Neural progenitor cell (in vitro differentiated cells): ENCODE measurements at regions not wholly inside any gene's neighbourhood (a gene's known extent, or its start where the extent isn't known, plus 50 kb on each side); places are given as distances from the start of the nearest gene placed in this dataset.

Source experiments
- DNase-seq: peaks from one replicate; pipeline ENCODE4 v3.0.0-alpha.2; 2016; ENCODE audit warnings: low spot score
- H2AFZ ChIP-seq: fragments of 200-600 bp; sonication (generic); replicated peaks from 2 replicates; pipeline ENCODE4 v1.6.1; 2016; ENCODE audit warnings: antibody characterized with exemption
- H3F3A ChIP-seq: fragments of 200-600 bp; sonication (generic); 2 replicates; pipeline ENCODE4 v1.6.1; 2016; ENCODE audit warnings: antibody characterized with exemption, low read depth
- H3K27ac ChIP-seq: fragments of 200-600 bp; sonication (generic); 2 replicates; pipeline ENCODE4 v1.5.1; 2016; ENCODE audit warnings: mild to moderate bottlenecking
- H3K27me3 ChIP-seq: fragments of 200-600 bp; sonication (generic); 2 replicates; pipeline ENCODE4 v1.6.1; 2016; ENCODE audit warnings: mild to moderate bottlenecking, moderate library complexity
- H3K36me3 ChIP-seq: fragments of 200-600 bp; sonication (generic); 2 replicates; pipeline ENCODE4 v1.5.1; 2016
- H3K4me1 ChIP-seq: fragments of 200-600 bp; sonication (generic); 2 replicates; pipeline ENCODE4 v1.6.1; 2016; ENCODE audit warnings: mixed run types
- H3K4me2 ChIP-seq: fragments of 200-600 bp; sonication (generic); 2 replicates; pipeline ENCODE4 v1.6.1; 2016
- H3K4me3 ChIP-seq: fragments of 200-600 bp; sonication (generic); 2 replicates; pipeline ENCODE4 v1.5.1; 2016
- H3K79me2 ChIP-seq: fragments of 200-600 bp; sonication (generic); 2 replicates; pipeline ENCODE4 v1.6.1; 2016; ENCODE audit warnings: low read depth
- H3K9ac ChIP-seq: fragments of 200-600 bp; sonication (generic); 2 replicates; pipeline ENCODE4 v1.6.1; 2016
- H3K9me3 ChIP-seq: fragments of 200-600 bp; sonication (generic); 2 replicates; pipeline ENCODE4 v1.5.1; 2016; ENCODE audit warnings: low read depth
- H4K20me1 ChIP-seq: fragments of 200-600 bp; sonication (generic); 2 replicates; pipeline ENCODE4 v1.6.1; 2016; ENCODE audit warnings: low read depth
- H3K27ac Mint-ChIP-seq: 3 replicates; pipeline ENCODE4 v1.8.0; 2021; ENCODE audit warnings: mixed read lengths
- H3K27me3 Mint-ChIP-seq: 2 replicates; pipeline ENCODE4 v1.8.0; 2022; ENCODE audit warnings: low read depth, mild to moderate bottlenecking, inconsistent platforms, moderate library complexity, mixed read lengths; ENCODE audit not compliant: insufficient read depth
- H3K36me3 Mint-ChIP-seq: 3 replicates; pipeline ENCODE4 v1.8.0; 2021; ENCODE audit warnings: mixed read lengths
- H3K4me1 Mint-ChIP-seq: 3 replicates; pipeline ENCODE4 v1.8.0; 2021; ENCODE audit warnings: mixed read lengths
- H3K4me3 Mint-ChIP-seq: 3 replicates; pipeline ENCODE4 v1.8.0; 2021; ENCODE audit warnings: mild to moderate bottlenecking, moderate library complexity, mixed read lengths
- H3K9me3 Mint-ChIP-seq: 3 replicates; pipeline ENCODE4 v1.8.0; 2020; ENCODE audit warnings: mixed read lengths
- CTCF ChIP-seq: fragments of 200-600 bp; sonication (generic); IDR thresholded peaks from 2 replicates; pipeline ENCODE4 v1.5.1; 2017; ENCODE audit warnings: antibody characterized with exemption, mild to moderate bottlenecking
- EZH2 ChIP-seq: fragments of 200-600 bp; sonication (generic); IDR thresholded peaks from 2 replicates; pipeline ENCODE4 v1.6.1; 2017; ENCODE audit warnings: antibody characterized with exemption, mild to moderate bottlenecking, moderate library complexity
- EZH2phosphoT487 ChIP-seq: fragments of 200-600 bp; sonication (generic); IDR thresholded peaks from 2 replicates; pipeline ENCODE4 v1.6.1; 2017; ENCODE audit warnings: antibody characterized with exemption

GRCh38 chr15:61299075-61299763, 70.1 kb upstream of the RORA start:
- H3F3A ChIP-seq = no peaks in the 10 kb centered on the region
- no peak overlapping the region for H3K27ac Mint-ChIP-seq
- no peaks in the 10 kb centered on the region for H3K9me3 Mint-ChIP-seq
- H3K4me1 ChIP-seq = no peaks in the 10 kb centered on the region
- no peaks in the 10 kb centered on the region for H3K36me3 ChIP-seq
- no peaks in the 10 kb centered on the region for H3K27me3 ChIP-seq
- H3K9ac ChIP-seq = no peak overlapping the region
- H3K27me3 Mint-ChIP-seq = peaks cover 6% of the 10 kb centered on the region
- no peaks in the 10 kb centered on the region for H3K9me3 ChIP-seq
- H3K4me3 ChIP-seq = no peak overlapping the region
- no peak for TF ChIP-seq CTCF
- TF ChIP-seq EZH2 = no peak
- no peak for TF ChIP-seq EZH2phosphoT487
- no peak overlapping the region for H3K4me3 Mint-ChIP-seq
- no peaks in the 10 kb centered on the region for H4K20me1 ChIP-seq
- H3K27ac ChIP-seq = no peak overlapping the region
- no peak overlapping the region for H3K4me2 ChIP-seq
- H3K79me2 ChIP-seq = no peaks in the 10 kb centered on the region
- H3K36me3 Mint-ChIP-seq = no peaks in the 10 kb centered on the region
- DNase-seq = no peak
- no peaks in the 10 kb centered on the region for H3K4me1 Mint-ChIP-seq
- H2AFZ ChIP-seq = no peak overlapping the region

- Histone ChIP-seq H2AFZ (no peak overlapping the region), H3K36me3 (no peaks in the 10 kb centered on the region), H3K4me2 (no peak overlapping the region), H3K9me3 (no peaks in the 10 kb centered on the region), H3K27ac (no peak overlapping the region), H3K27me3 (no peaks in the 10 kb centered on the region), H4K20me1 (no peaks in the 10 kb centered on the region), H3K4me1 (no peaks in the 10 kb centered on the region), H3F3A (no peaks in the 10 kb centered on the region), H3K9ac (no peak overlapping the region), H3K79me2 (no peaks in the 10 kb centered on the region), H3K4me3 (no peak overlapping the region)
- Mint-ChIP-seq H3K4me1 (no peaks in the 10 kb centered on the region), H3K4me3 (no peak overlapping the region), H3K27me3 (peaks cover 3% of the 10 kb centered on the region), H3K9me3 (peaks cover 5% of the 10 kb centered on the region), H3K36me3 (no peaks in the 10 kb centered on the region), H3K27ac (no peak overlapping the region)
- DNase-seq = peak; percentile 13
- no peak for TF ChIP-seq EZH2phosphoT487
- no peak for TF ChIP-seq CTCF
- TF ChIP-seq EZH2 = no peak
These were observed 66.1 kb upstream of the RORA start for GRCh38 chr15:61295239-61295638.

- Mint-ChIP-seq H3K36me3 (no peaks in the 10 kb centered on the region), H3K27ac (no peak overlapping the region)
These were observed 53.6 kb upstream of the RORA start for GRCh38 chr15:61282661-61283060.

More at GRCh38 chr15:61282661-61283060, 53.6 kb upstream of the RORA start:
- no peak overlapping the region for H3K4me2 ChIP-seq
- H3K9ac ChIP-seq = no peak overlapping the region
- peak overlapping the region; percentile 18 for H2AFZ ChIP-seq
- H3K4me3 ChIP-seq = no peak overlapping the region
- H3K79me2 ChIP-seq = no peaks in the 10 kb centered on the region
- Mint-ChIP-seq H3K9me3 (peaks cover 2% of the 10 kb centered on the region), H3K4me1 (no peaks in the 10 kb centered on the region), H3K4me3 (no peak overlapping the region), H3K27me3 (no peaks in the 10 kb centered on the region)
- H3K27ac ChIP-seq = no peak overlapping the region
- H3K27me3 ChIP-seq = no peaks in the 10 kb centered on the region
- H3K9me3 ChIP-seq = no peaks in the 10 kb centered on the region
- TF ChIP-seq CTCF (no peak), EZH2 (no peak), EZH2phosphoT487 (no peak)
- H3F3A ChIP-seq = no peaks in the 10 kb centered on the region
- no peaks in the 10 kb centered on the region for H3K36me3 ChIP-seq
- H4K20me1 ChIP-seq = no peaks in the 10 kb centered on the region
- DNase-seq = no peak
- no peaks in the 10 kb centered on the region for H3K4me1 ChIP-seq
